Suprapubic skin (tissue), 4 donors: ENCODE measurements at regions not wholly inside any gene's neighbourhood (a gene's known extent, or its start where the extent isn't known, plus 50 kb on each side); places are given as distances from the start of the nearest gene placed in this dataset.

Source experiments
- CTCF ChIP-seq, 2 donors: fragments of 200-600 bp in 1 of 2; fragments of 450-650 bp in 1 of 2; sonication (generic) in 1 of 2; IDR thresholded peaks; one replicate each; pipeline ENCODE4 v1.5.1; 2016 to 2019; ENCODE audit warnings: antibody characterized with exemption in 2 of 2, mild to moderate bottlenecking in 1 of 2, moderate library complexity in 1 of 2
- EP300 ChIP-seq: sonication (generic); formaldehyde crosslinking; IDR thresholded peaks from one replicate; pipeline ENCODE4 v1.6.1; 2017; ENCODE audit warnings: antibody characterized with exemption
- POLR2A ChIP-seq, 2 donors: fragments of 450-650 bp; IDR thresholded peaks; one replicate each; pipeline ENCODE4 v1.6.1; 2017; ENCODE audit warnings: antibody characterized with exemption in 2 of 2, mild to moderate bottlenecking in 2 of 2, moderate library complexity in 2 of 2
- POLR2AphosphoS5 ChIP-seq, 3 donors: sonication (generic); formaldehyde crosslinking; IDR thresholded peaks; one replicate each; pipeline ENCODE4 v1.6.1; 2017; ENCODE audit warnings: antibody characterized with exemption in 3 of 3

GRCh38 chr4:10979032-10979431 is 294.5 kb upstream of the CLNK start:
- no peak for TF ChIP-seq CTCF (IDR thresholded peaks at IDR 0.05)
- no peak for TF ChIP-seq POLR2A (IDR thresholded peaks at IDR 0.05)
- TF ChIP-seq POLR2AphosphoS5 (IDR thresholded peaks at IDR 0.05), result no peak
- TF ChIP-seq EP300, result no peak
